OCI-LY3 (cell line): ENCODE measurements at regions not wholly inside any gene's neighbourhood (a gene's known extent, or its start where the extent isn't known, plus 50 kb on each side); places are given as distances from the start of the nearest gene placed in this dataset.

Experiments used
- H2AFZ ChIP-seq: fragments of 200-600, 300-600 bp; shearing (Covaris generic); 2 replicates; pipeline ENCODE4 v1.6.0; 2014; ENCODE audit warnings: antibody characterized with exemption, low read depth, low read length
- H3K27ac ChIP-seq: fragments of 200-600, 300-600 bp; sonication (generic); 2 replicates; pipeline ENCODE4 v1.5.1; 2014; ENCODE audit warnings: mild to moderate bottlenecking, low read length, moderate library complexity, mixed read lengths
- H3K27me3 ChIP-seq: fragments of 200-600, 300-600 bp; sonication (generic); 2 replicates; pipeline ENCODE4 v1.6.1; 2014; ENCODE audit warnings: low read depth, low read length, mixed read lengths
- H3K36me3 ChIP-seq: fragments of 200-600, 300-600 bp; sonication (generic); replicated peaks from 2 replicates; pipeline ENCODE3; 2014; ENCODE audit warnings: low read depth, low read length, mixed read lengths
- H3K4me1 ChIP-seq: fragments of 300-600, 200-600 bp; sonication (generic); 2 replicates; pipeline ENCODE4 v1.6.1; 2014; ENCODE audit warnings: low read length, mixed read lengths
- H3K4me2 ChIP-seq: fragments of 200-600, 300-600 bp; sonication (generic); 2 replicates; pipeline ENCODE4 v1.6.1; 2014; ENCODE audit warnings: low read length, mixed read lengths
- H3K4me3 ChIP-seq: fragments of 300-600, 200-600 bp; sonication (generic); 2 replicates; pipeline ENCODE4 v1.5.1; 2014; ENCODE audit warnings: antibody characterized with exemption, mild to moderate bottlenecking, low read length, moderate library complexity
- H3K79me2 ChIP-seq: fragments of 300-600, 200-600 bp; shearing (Covaris generic); 2 replicates; pipeline ENCODE4 v1.6.1; 2014; ENCODE audit warnings: mild to moderate bottlenecking, low read length, mixed read lengths
- H3K9ac ChIP-seq: fragments of 300-600, 200-600 bp; shearing (Covaris generic); 2 replicates; pipeline ENCODE4 v1.6.0; 2014; ENCODE audit warnings: mild to moderate bottlenecking, low read length, moderate library complexity
- H3K9me3 ChIP-seq: fragments of 200-600, 300-600 bp; shearing (Covaris generic); 2 replicates; pipeline ENCODE4 v1.6.1; 2014; ENCODE audit warnings: low read length, mixed read lengths; ENCODE audit not compliant: insufficient read depth
- H4K20me1 ChIP-seq: fragments of 200-600, 300-600 bp; sonication (generic); 2 replicates; pipeline ENCODE4 v1.6.1; 2016; ENCODE audit warnings: low read length, mixed read lengths; ENCODE audit not compliant: insufficient read depth
- CTCF ChIP-seq: fragments of 200-600, 300-600 bp; sonication (generic); IDR thresholded peaks from 2 replicates; pipeline ENCODE4 v1.5.1; 2014; ENCODE audit warnings: antibody characterized with exemption, low read length, low read depth
- EZH2phosphoT487 ChIP-seq: fragments of 200-600 bp; shearing (Covaris generic); IDR thresholded peaks from 2 replicates; pipeline ENCODE4 v1.6.1; 2018; ENCODE audit warnings: antibody characterized with exemption, mixed run types, low read depth

GRCh38 chr6:122066200-122066599, 333.3 kb upstream of the HSF2 start:
- no peaks in the 10 kb centered on the region for H4K20me1 ChIP-seq
- H3K9me3 ChIP-seq = no peaks in the 10 kb centered on the region
- H3K4me2 ChIP-seq = no peak overlapping the region
- no peaks in the 10 kb centered on the region for H3K4me1 ChIP-seq
- H3K79me2 ChIP-seq = no peaks in the 10 kb centered on the region
- no peak overlapping the region for H3K9ac ChIP-seq
- no peak overlapping the region for H3K4me3 ChIP-seq
- no peaks in the 10 kb centered on the region for H3K27me3 ChIP-seq
- TF ChIP-seq EZH2phosphoT487 (no peak), CTCF (no peak)
- H3K27ac ChIP-seq = no peak overlapping the region
- no peaks in the 10 kb centered on the region for H3K36me3 ChIP-seq
- no peak overlapping the region for H2AFZ ChIP-seq

- no peaks in the 10 kb centered on the region for H3K4me1 ChIP-seq
- no peak overlapping the region for H3K4me3 ChIP-seq
- H3K9ac ChIP-seq = no peak overlapping the region
- H4K20me1 ChIP-seq = no peaks in the 10 kb centered on the region
- no peak for TF ChIP-seq CTCF
- TF ChIP-seq EZH2phosphoT487 = no peak
- no peaks in the 10 kb centered on the region for H3K36me3 ChIP-seq
- H3K9me3 ChIP-seq = no peaks in the 10 kb centered on the region
- H3K4me2 ChIP-seq = no peak overlapping the region
- H3K27me3 ChIP-seq = no peaks in the 10 kb centered on the region
- H3K27ac ChIP-seq = no peak overlapping the region
- H2AFZ ChIP-seq = no peak overlapping the region
- no peaks in the 10 kb centered on the region for H3K79me2 ChIP-seq
Observed at GRCh38 chr6:122068291-122068769, 331.1 kb upstream of the HSF2 start.

GRCh38 chr6:122069932-122070331, 329.5 kb upstream of the HSF2 start:
- no peak for TF ChIP-seq CTCF
- TF ChIP-seq EZH2phosphoT487 = no peak
- H3K79me2 ChIP-seq = no peaks in the 10 kb centered on the region
- H3K4me1 ChIP-seq = no peaks in the 10 kb centered on the region
- no peak overlapping the region for H2AFZ ChIP-seq
- no peak overlapping the region for H3K27ac ChIP-seq
- H3K4me2 ChIP-seq = no peak overlapping the region
- no peaks in the 10 kb centered on the region for H4K20me1 ChIP-seq
- H3K27me3 ChIP-seq = no peaks in the 10 kb centered on the region
- no peak overlapping the region for H3K9ac ChIP-seq
- no peak overlapping the region for H3K4me3 ChIP-seq
- H3K36me3 ChIP-seq = no peaks in the 10 kb centered on the region
- no peaks in the 10 kb centered on the region for H3K9me3 ChIP-seq

- H3K9me3 ChIP-seq = no peaks in the 10 kb centered on the region
- no peak overlapping the region for H2AFZ ChIP-seq
- no peaks in the 10 kb centered on the region for H3K79me2 ChIP-seq
Observed at GRCh38 chr6:122072014-122072647, 327.3 kb upstream of the HSF2 start.

More at GRCh38 chr6:122072014-122072647, 327.3 kb upstream of the HSF2 start:
- Histone ChIP-seq H3K4me2 (no peak overlapping the region), H3K36me3 (no peaks in the 10 kb centered on the region), H3K9ac (no peak overlapping the region), H3K4me3 (no peak overlapping the region), H4K20me1 (no peaks in the 10 kb centered on the region), H3K27me3 (no peaks in the 10 kb centered on the region), H3K4me1 (no peaks in the 10 kb centered on the region), H3K27ac (no peak overlapping the region)
- TF ChIP-seq EZH2phosphoT487 (no peak), CTCF (no peak)
